ENCODE measurements at regions not wholly inside any gene's neighbourhood (a gene's known extent, or its start where the extent isn't known, plus 50 kb on each side); places are given as distances from the start of the nearest gene placed in this dataset.

GRCh38 chr5:146394486-146394885, 52.6 kb upstream of the TCERG1 start:
- POLR2A ChIA-PET, result no interaction called here
- CTCF ChIA-PET, result no interaction called here
- Histone ChIP-seq H3K4me3 (no peak overlapping the region), H3K27ac (no peak overlapping the region), H3K9me3 (no peaks in the 10 kb centered on the region), H3K4me2 (no peak overlapping the region), H3K4me1 (no peaks in the 10 kb centered on the region)
- DNase-seq (ENCODE audit: low read depth in 1 of 2, low spot score in 1 of 2) (no peak), ATAC-seq (no peak), FAIRE-seq (no peak)
- TF ChIP-seq HEYL (CRISPR knock-in tag; IDR thresholded peaks at IDR 0.05) (no peak), POLR2A (IDR thresholded peaks at IDR 0.05; ENCODE audit: low read length) (no peak), NFE2L2 (conservative IDR thresholded peaks at IDR 0.05; ENCODE audit: low read length) (no peak), ATOH8 (CRISPR knock-in tag; IDR thresholded peaks at IDR 0.05; ENCODE audit: low read depth) (no peak), ZC3H11A (IDR thresholded peaks at IDR 0.05) (no peak), TP53 (CRISPR knock-in tag; IDR thresholded peaks at IDR 0.05) (no peak), FOSB (CRISPR knock-in tag; IDR thresholded peaks at IDR 0.05) (no peak), CBX2 (IDR thresholded peaks at IDR 0.05; ENCODE audit: borderline replicate concordance, low read depth) (no peak), JUN (IDR thresholded peaks at IDR 0.05) (no peak), HDAC2 (IDR thresholded peaks at IDR 0.05) (no peak), EP300 (IDR thresholded peaks at IDR 0.05) (no peak)
- TF ChIP-seq, protein P1, sequence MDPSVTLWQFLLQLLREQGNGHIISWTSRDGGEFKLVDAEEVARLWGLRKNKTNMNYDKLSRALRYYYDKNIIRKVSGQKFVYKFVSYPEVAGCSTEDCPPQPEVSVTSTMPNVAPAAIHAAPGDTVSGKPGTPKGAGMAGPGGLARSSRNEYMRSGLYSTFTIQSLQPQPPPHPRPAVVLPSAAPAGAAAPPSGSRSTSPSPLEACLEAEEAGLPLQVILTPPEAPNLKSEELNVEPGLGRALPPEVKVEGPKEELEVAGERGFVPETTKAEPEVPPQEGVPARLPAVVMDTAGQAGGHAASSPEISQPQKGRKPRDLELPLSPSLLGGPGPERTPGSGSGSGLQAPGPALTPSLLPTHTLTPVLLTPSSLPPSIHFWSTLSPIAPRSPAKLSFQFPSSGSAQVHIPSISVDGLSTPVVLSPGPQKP (IDR thresholded peaks at IDR 0.05; ENCODE audit: low read depth, low read length), result no peak
- WGBS (ENCODE audit: missing lambda C conversion rate), result 20% methylated on average over 2 of the region's 2 CpGs

- no peak for FAIRE-seq
- POLR2A ChIA-PET, result no interaction called here
Observed at GRCh38 chr5:146395193-146395592, 51.9 kb upstream of the TCERG1 start.

More at GRCh38 chr5:146395193-146395592, 51.9 kb upstream of the TCERG1 start:
- CTCF ChIA-PET, result interaction anchor here (2.7 kb wide), 1 partner anchor 32 kb away, joined by 11 read pairs; no protein-coding TSS in a partner anchor
- H3K4me2 ChIP-seq, result no peak overlapping the region
- no peak overlapping the region for H3K4me3 ChIP-seq
- H3K4me1 ChIP-seq, result no peaks in the 10 kb centered on the region
- H3K9me3 ChIP-seq, result no peaks in the 10 kb centered on the region
- ATAC-seq (no peak), DNase-seq (ENCODE audit: low read depth in 1 of 2, low spot score in 1 of 2) (no peak)
- 21% methylated on average over 5 of the region's 5 CpGs for WGBS (ENCODE audit: missing lambda C conversion rate)
- TF ChIP-seq ZNF302 (CRISPR knock-in tag; IDR thresholded peaks at IDR 0.05), result no peak
- TF ChIP-seq FOXS1 (CRISPR knock-in tag; IDR thresholded peaks at IDR 0.05), result no peak
- TF ChIP-seq FOSB (CRISPR knock-in tag; IDR thresholded peaks at IDR 0.05), result no peak
- no peak for TF ChIP-seq ATOH8 (CRISPR knock-in tag; IDR thresholded peaks at IDR 0.05; ENCODE audit: low read depth)
- no peak for TF ChIP-seq RCOR1 (IDR thresholded peaks at IDR 0.05; ENCODE audit: low read depth, low read length)
- H3K27ac ChIP-seq, result no peak overlapping the region

All from A549 (cell line).